WTC11 (cell line): ENCODE measurements at regions not wholly inside any gene's neighbourhood (a gene's known extent, or its start where the extent isn't known, plus 50 kb on each side); places are given as distances from the start of the nearest gene placed in this dataset.
A peak's percentile ranks its signal among the peaks of the same experiment; 100 is the strongest.

ENCODE experiments used
- ATAC-seq: fragments of 200-7000 bp; cut with Tn5 transposase; 2 replicates; pipeline ENCODE4 v1.10.0; 2021; ENCODE audit warnings: mild to moderate bottlenecking, moderate library complexity
- CTCF ChIA-PET: fragments of 300-600 bp; sonication (Branson Sonifier 250); formaldehyde crosslinking; loops from one replicate; lab custom pipeline; 2021; ENCODE audit warnings: antibody characterized with exemption; lab: Charles Lee
- POLR2A ChIA-PET: fragments of 350-600 bp; sonication (Branson Sonifier 250); formaldehyde crosslinking; loops from one replicate; lab custom pipeline; 2021; ENCODE audit warnings: antibody characterized with exemption; lab: Charles Lee
- DNase-seq: peaks from one replicate; pipeline ENCODE4 v3.0.0; 2021; ENCODE audit warnings: low spot score
- H3K27ac Mint-ChIP-seq: 2 replicates; pipeline ENCODE4 v1.8.0; 2021; ENCODE audit warnings: mixed read lengths
- H3K27me3 Mint-ChIP-seq: 2 replicates; pipeline ENCODE4 v1.8.0; 2021; ENCODE audit warnings: low read depth, mild to moderate bottlenecking, moderate library complexity, mixed read lengths
- H3K36me3 Mint-ChIP-seq: 2 replicates; pipeline ENCODE4 v1.8.0; 2021; ENCODE audit warnings: mixed read lengths
- H3K4me1 Mint-ChIP-seq: 2 replicates; pipeline ENCODE4 v1.8.0; 2022; ENCODE audit warnings: mixed read lengths
- H3K4me3 Mint-ChIP-seq: 2 replicates; pipeline ENCODE4 v1.8.0; 2021; ENCODE audit warnings: mild to moderate bottlenecking, moderate library complexity, mixed read lengths
- H3K9me3 Mint-ChIP-seq: 2 replicates; pipeline ENCODE4 v1.8.0; 2021; ENCODE audit warnings: mixed read lengths
- CREB1 ChIP-seq: sonication (generic); formaldehyde crosslinking; IDR thresholded peaks from 2 replicates; pipeline ENCODE4 v1.8.0; 2023; ENCODE audit warnings: mild to moderate bottlenecking, missing genetic modification reagents
- NFYB ChIP-seq: sonication (generic); formaldehyde crosslinking; conservative IDR thresholded peaks from 2 replicates; pipeline ENCODE4 v1.8.0; 2022; ENCODE audit warnings: low read depth, missing genetic modification reagents
- NR1H2 ChIP-seq: sonication (generic); formaldehyde crosslinking; IDR thresholded peaks from 2 replicates; pipeline ENCODE4 v1.9.0; 2021; ENCODE audit warnings: mild to moderate bottlenecking, moderate library complexity, missing genetic modification reagents
- SMAD4 ChIP-seq: sonication (generic); formaldehyde crosslinking; IDR thresholded peaks from 2 replicates; pipeline ENCODE4 v1.8.0; 2022; ENCODE audit warnings: mild to moderate bottlenecking, missing genetic modification reagents
- ZNF219 ChIP-seq: sonication (generic); formaldehyde crosslinking; IDR thresholded peaks from 2 replicates; pipeline ENCODE4 v1.8.0; 2023; ENCODE audit warnings: missing genetic modification reagents, mild to moderate bottlenecking, borderline replicate concordance
- ZNF396 ChIP-seq: fragments of 250-450 bp; sonication (Bioruptor Pico); IDR thresholded peaks from 2 replicates; pipeline ENCODE4 v1.8.0; 2021; ENCODE audit warnings: mild to moderate bottlenecking, moderate library complexity, borderline replicate concordance
- TF ChIP-seq, protein P1 (sequence below): sonication (generic); formaldehyde crosslinking; IDR thresholded peaks from 2 replicates; pipeline ENCODE4 v1.8.0; 2022; ENCODE audit warnings: mild to moderate bottlenecking, missing genetic modification reagents
- TF ChIP-seq, protein P2 (sequence below): sonication (generic); formaldehyde crosslinking; IDR thresholded peaks from 2 replicates; pipeline ENCODE4 v1.8.0; 2022; ENCODE audit warnings: missing genetic modification reagents
- TF ChIP-seq, protein P3 (sequence below): sonication (generic); formaldehyde crosslinking; IDR thresholded peaks from 2 replicates; pipeline ENCODE4 v1.8.1; 2023; ENCODE audit warnings: mild to moderate bottlenecking, missing genetic modification reagents, moderate library complexity
- TF ChIP-seq, protein P4 (sequence below): sonication (generic); formaldehyde crosslinking; IDR thresholded peaks from 2 replicates; pipeline ENCODE4 v1.8.1; 2022; ENCODE audit warnings: missing genetic modification reagents, borderline replicate concordance
- TF ChIP-seq, protein P5 (sequence below): sonication (generic); formaldehyde crosslinking; IDR thresholded peaks from 2 replicates; pipeline ENCODE4 v1.8.1; 2023; ENCODE audit warnings: mild to moderate bottlenecking, missing genetic modification reagents
- TF ChIP-seq, protein P6 (sequence below): sonication (generic); formaldehyde crosslinking; IDR thresholded peaks from 2 replicates; pipeline ENCODE4 v1.8.0; 2023; ENCODE audit warnings: missing genetic modification reagents, mild to moderate bottlenecking, borderline replicate concordance

DNA sequence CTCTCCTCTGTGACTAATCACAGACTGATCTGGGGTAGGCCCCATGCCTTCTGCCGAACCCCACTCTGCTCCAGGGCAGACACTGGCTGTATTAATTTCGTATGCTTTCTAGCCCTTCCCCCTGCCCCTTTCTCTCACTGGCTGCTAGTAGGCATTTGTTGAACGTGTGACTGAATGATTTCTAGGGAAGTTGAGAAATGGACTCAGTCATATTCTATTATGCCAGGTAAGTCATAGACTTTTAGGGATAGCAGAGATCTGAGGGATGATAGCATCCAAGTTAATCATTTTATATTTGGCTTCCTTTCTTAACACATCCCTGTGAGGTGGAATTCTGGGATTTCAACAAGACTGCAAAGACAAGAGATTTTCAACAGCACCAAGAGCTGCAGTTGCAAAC lies 166.4 kb downstream of the FGF9 start:
- CTCF ChIA-PET: interaction anchor here (0.9 to 1.8 kb wide), 4 partner anchors 9 to 477 kb away, joined by 3 to 8 read pairs (median 4); no protein-coding TSS in a partner anchor

DNA sequence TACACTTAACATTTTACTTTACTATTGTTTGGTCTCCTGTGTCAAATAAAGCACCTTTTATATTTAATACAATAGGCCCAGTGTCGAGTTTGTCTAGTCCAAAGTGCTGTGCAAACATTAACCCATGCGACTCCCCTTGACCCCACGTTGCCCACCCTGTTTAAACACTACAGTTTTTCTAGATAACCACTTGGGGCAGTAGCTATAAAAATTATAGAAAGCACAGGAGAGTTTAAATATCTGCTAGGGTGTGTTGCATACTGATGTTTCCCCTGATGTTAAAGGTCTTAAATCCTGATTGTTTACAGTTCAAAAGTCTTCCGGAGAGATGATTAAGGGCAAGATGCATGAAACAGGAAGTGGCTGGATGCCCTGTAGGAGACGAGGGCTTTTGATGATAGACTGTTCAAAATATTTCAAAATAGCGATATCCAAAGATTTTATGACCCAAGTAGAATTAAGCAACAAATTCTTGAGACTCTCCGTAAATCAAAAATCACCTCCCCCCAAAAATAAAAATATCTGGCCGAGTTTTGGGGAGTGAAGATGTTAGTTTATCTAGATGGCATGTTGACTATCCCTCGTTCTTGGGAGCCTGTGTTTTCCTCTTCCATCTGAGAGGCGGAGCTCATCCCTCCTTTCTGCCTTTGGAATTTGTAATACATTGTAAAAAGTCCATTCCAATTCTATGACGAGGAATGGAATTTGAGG lies 167.1 kb downstream of the FGF9 start:
- Mint-ChIP-seq H3K4me3 (no peak overlapping the region), H3K9me3 (peaks cover 5% of the 10 kb centered on the region), H3K36me3 (peaks cover 1% of the 10 kb centered on the region; the same call in 1 of the 2 replicates), H3K27ac (no peak overlapping the region; the same call in 1 of the 2 replicates), H3K4me1 (peaks cover 22% of the 10 kb centered on the region), H3K27me3 (no peaks in the 10 kb centered on the region)
- DNase-seq (no peak), ATAC-seq (no peak)
- ChIA-PET CTCF (interaction anchor here (0.9 to 1.8 kb wide), 6 partner anchors 8 to 476 kb away, joined by 3 to 8 read pairs (median 3); no protein-coding TSS in a partner anchor), POLR2A (no interaction called here)
- TF ChIP-seq, protein P1, sequence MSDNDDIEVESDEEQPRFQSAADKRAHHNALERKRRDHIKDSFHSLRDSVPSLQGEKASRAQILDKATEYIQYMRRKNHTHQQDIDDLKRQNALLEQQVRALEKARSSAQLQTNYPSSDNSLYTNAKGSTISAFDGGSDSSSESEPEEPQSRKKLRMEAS (CRISPR knock-in tag): no peak

More for the DNA sequence above, 166.4 kb downstream of the FGF9 start:
- TF ChIP-seq ZNF219 (CRISPR knock-in tag): no peak
- TF ChIP-seq SMAD4 (CRISPR knock-in tag): no peak
- TF ChIP-seq, protein P2, sequence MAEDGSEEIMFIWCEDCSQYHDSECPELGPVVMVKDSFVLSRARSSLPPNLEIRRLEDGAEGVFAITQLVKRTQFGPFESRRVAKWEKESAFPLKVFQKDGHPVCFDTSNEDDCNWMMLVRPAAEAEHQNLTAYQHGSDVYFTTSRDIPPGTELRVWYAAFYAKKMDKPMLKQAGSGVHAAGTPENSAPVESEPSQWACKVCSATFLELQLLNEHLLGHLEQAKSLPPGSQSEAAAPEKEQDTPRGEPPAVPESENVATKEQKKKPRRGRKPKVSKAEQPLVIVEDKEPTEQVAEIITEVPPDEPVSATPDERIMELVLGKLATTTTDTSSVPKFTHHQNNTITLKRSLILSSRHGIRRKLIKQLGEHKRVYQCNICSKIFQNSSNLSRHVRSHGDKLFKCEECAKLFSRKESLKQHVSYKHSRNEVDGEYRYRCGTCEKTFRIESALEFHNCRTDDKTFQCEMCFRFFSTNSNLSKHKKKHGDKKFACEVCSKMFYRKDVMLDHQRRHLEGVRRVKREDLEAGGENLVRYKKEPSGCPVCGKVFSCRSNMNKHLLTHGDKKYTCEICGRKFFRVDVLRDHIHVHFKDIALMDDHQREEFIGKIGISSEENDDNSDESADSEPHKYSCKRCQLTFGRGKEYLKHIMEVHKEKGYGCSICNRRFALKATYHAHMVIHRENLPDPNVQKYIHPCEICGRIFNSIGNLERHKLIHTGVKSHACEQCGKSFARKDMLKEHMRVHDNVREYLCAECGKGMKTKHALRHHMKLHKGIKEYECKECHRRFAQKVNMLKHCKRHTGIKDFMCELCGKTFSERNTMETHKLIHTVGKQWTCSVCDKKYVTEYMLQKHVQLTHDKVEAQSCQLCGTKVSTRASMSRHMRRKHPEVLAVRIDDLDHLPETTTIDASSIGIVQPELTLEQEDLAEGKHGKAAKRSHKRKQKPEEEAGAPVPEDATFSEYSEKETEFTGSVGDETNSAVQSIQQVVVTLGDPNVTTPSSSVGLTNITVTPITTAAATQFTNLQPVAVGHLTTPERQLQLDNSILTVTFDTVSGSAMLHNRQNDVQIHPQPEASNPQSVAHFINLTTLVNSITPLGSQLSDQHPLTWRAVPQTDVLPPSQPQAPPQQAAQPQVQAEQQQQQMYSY (CRISPR knock-in tag): no peak
- TF ChIP-seq, protein P3, sequence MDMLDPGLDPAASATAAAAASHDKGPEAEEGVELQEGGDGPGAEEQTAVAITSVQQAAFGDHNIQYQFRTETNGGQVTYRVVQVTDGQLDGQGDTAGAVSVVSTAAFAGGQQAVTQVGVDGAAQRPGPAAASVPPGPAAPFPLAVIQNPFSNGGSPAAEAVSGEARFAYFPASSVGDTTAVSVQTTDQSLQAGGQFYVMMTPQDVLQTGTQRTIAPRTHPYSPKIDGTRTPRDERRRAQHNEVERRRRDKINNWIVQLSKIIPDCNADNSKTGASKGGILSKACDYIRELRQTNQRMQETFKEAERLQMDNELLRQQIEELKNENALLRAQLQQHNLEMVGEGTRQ (CRISPR knock-in tag): no peak
- TF ChIP-seq, protein P4, sequence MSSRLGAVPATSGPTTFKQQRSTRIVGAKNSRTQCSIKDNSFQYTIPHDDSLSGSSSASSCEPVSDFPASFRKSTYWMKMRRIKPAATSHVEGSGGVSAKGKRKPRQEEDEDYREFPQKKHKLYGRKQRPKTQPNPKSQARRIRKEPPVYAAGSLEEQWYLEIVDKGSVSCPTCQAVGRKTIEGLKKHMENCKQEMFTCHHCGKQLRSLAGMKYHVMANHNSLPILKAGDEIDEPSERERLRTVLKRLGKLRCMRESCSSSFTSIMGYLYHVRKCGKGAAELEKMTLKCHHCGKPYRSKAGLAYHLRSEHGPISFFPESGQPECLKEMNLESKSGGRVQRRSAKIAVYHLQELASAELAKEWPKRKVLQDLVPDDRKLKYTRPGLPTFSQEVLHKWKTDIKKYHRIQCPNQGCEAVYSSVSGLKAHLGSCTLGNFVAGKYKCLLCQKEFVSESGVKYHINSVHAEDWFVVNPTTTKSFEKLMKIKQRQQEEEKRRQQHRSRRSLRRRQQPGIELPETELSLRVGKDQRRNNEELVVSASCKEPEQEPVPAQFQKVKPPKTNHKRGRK (CRISPR knock-in tag): no peak
- H3K36me3 Mint-ChIP-seq: peaks cover 4% of the 10 kb centered on the region; the same call in 1 of the 2 replicates
- no peak overlapping the region for H3K4me3 Mint-ChIP-seq
- no peak overlapping the region for H3K27ac Mint-ChIP-seq
- POLR2A ChIA-PET: no interaction called here
- no peaks in the 10 kb centered on the region for H3K27me3 Mint-ChIP-seq
- DNase-seq: no peak
- peaks cover 22% of the 10 kb centered on the region for H3K4me1 Mint-ChIP-seq
- peaks cover 12% of the 10 kb centered on the region for H3K9me3 Mint-ChIP-seq
- ATAC-seq: no peak

DNA sequence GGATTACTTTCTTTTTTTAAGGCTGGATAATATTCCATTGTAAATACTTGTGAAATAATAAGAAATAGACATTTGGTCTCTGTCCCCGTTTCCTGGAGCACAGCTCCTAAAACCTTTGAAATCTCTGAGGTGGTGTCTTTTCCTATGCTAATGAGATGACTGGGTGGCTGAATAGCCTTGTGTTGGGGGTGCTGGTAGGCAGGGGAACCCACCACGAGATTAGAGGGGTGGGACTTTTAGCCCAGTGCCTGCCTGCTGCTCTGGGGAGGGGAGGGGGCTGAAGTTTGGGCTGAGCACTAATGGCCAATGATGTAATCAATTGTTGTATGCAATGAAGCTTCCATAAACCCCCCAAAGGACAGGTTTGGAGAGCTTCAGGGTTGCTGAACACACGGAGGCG lies 175.7 kb downstream of the FGF9 start:
- POLR2A ChIA-PET: no interaction called here
- peak; percentile 76 for ATAC-seq
- TF ChIP-seq NFYB (CRISPR knock-in tag) (no peak), ZNF396 (CRISPR knock-in tag) (no peak), CREB1 (CRISPR knock-in tag) (no peak), NR1H2 (CRISPR knock-in tag) (no peak)
- TF ChIP-seq, protein P2 (CRISPR knock-in tag): no peak
- TF ChIP-seq, protein P5, sequence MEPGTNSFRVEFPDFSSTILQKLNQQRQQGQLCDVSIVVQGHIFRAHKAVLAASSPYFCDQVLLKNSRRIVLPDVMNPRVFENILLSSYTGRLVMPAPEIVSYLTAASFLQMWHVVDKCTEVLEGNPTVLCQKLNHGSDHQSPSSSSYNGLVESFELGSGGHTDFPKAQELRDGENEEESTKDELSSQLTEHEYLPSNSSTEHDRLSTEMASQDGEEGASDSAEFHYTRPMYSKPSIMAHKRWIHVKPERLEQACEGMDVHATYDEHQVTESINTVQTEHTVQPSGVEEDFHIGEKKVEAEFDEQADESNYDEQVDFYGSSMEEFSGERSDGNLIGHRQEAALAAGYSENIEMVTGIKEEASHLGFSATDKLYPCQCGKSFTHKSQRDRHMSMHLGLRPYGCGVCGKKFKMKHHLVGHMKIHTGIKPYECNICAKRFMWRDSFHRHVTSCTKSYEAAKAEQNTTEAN (CRISPR knock-in tag): no peak
- TF ChIP-seq, protein P6, sequence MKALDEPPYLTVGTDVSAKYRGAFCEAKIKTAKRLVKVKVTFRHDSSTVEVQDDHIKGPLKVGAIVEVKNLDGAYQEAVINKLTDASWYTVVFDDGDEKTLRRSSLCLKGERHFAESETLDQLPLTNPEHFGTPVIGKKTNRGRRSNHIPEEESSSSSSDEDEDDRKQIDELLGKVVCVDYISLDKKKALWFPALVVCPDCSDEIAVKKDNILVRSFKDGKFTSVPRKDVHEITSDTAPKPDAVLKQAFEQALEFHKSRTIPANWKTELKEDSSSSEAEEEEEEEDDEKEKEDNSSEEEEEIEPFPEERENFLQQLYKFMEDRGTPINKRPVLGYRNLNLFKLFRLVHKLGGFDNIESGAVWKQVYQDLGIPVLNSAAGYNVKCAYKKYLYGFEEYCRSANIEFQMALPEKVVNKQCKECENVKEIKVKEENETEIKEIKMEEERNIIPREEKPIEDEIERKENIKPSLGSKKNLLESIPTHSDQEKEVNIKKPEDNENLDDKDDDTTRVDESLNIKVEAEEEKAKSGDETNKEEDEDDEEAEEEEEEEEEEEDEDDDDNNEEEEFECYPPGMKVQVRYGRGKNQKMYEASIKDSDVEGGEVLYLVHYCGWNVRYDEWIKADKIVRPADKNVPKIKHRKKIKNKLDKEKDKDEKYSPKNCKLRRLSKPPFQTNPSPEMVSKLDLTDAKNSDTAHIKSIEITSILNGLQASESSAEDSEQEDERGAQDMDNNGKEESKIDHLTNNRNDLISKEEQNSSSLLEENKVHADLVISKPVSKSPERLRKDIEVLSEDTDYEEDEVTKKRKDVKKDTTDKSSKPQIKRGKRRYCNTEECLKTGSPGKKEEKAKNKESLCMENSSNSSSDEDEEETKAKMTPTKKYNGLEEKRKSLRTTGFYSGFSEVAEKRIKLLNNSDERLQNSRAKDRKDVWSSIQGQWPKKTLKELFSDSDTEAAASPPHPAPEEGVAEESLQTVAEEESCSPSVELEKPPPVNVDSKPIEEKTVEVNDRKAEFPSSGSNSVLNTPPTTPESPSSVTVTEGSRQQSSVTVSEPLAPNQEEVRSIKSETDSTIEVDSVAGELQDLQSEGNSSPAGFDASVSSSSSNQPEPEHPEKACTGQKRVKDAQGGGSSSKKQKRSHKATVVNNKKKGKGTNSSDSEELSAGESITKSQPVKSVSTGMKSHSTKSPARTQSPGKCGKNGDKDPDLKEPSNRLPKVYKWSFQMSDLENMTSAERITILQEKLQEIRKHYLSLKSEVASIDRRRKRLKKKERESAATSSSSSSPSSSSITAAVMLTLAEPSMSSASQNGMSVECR (CRISPR knock-in tag): no peak

More for the DNA sequence above, 175.7 kb downstream of the FGF9 start:
- Mint-ChIP-seq H3K27ac (no peak overlapping the region; the same call in 1 of the 2 replicates), H3K9me3 (peaks cover 5% of the 10 kb centered on the region), H3K4me1 (peaks cover 28% of the 10 kb centered on the region), H3K36me3 (no peaks in the 10 kb centered on the region), H3K4me3 (no peak overlapping the region), H3K27me3 (no peaks in the 10 kb centered on the region)
- CTCF ChIA-PET: interaction anchor here (1.2 kb wide), 1 partner anchor 9 kb away, joined by 3 read pairs; no protein-coding TSS in a partner anchor
- no peak for DNase-seq
